ENCODE measurements at regions not wholly inside any gene's neighbourhood (a gene's known extent, or its start where the extent isn't known, plus 50 kb on each side); places are given as distances from the start of the nearest gene placed in this dataset.
"Not testable (repeated sequence)": the region's sequence is repeated elsewhere in the genome, so short reads cannot be mapped to it uniquely, and the experiment has no call there.

DNA sequence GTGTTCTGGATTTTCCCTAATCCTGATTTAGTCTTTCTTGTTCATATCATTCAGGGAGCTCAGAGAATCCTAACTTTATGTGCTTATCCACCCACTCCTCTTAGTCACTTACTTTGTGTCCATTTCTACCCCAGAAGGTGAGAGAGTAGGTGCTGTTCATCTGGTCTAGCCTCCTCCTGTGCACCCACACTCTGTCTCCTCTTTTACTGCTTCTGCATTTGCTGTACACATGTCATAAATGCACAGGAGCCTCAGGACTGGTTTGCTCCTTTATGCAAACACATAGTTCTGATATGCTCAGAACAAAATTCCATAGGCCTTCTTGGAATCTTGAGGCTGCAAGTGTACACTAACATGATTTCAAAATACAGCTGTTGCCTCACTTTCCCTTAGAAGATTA is 1014.7 kb downstream of the PRIM2 start:
- TF ChIP-seq, protein P1, sequence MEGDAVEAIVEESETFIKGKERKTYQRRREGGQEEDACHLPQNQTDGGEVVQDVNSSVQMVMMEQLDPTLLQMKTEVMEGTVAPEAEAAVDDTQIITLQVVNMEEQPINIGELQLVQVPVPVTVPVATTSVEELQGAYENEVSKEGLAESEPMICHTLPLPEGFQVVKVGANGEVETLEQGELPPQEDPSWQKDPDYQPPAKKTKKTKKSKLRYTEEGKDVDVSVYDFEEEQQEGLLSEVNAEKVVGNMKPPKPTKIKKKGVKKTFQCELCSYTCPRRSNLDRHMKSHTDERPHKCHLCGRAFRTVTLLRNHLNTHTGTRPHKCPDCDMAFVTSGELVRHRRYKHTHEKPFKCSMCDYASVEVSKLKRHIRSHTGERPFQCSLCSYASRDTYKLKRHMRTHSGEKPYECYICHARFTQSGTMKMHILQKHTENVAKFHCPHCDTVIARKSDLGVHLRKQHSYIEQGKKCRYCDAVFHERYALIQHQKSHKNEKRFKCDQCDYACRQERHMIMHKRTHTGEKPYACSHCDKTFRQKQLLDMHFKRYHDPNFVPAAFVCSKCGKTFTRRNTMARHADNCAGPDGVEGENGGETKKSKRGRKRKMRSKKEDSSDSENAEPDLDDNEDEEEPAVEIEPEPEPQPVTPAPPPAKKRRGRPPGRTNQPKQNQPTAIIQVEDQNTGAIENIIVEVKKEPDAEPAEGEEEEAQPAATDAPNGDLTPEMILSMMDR (IDR thresholded peaks at IDR 0.05), result not testable (repeated sequence)
- TF ChIP-seq POLR2A (IDR thresholded peaks at IDR 0.05), result not testable (repeated sequence)
